ENCODE measurements at regions not wholly inside any gene's neighbourhood (a gene's known extent, or its start where the extent isn't known, plus 50 kb on each side); places are given as distances from the start of the nearest gene placed in this dataset.

DNA sequence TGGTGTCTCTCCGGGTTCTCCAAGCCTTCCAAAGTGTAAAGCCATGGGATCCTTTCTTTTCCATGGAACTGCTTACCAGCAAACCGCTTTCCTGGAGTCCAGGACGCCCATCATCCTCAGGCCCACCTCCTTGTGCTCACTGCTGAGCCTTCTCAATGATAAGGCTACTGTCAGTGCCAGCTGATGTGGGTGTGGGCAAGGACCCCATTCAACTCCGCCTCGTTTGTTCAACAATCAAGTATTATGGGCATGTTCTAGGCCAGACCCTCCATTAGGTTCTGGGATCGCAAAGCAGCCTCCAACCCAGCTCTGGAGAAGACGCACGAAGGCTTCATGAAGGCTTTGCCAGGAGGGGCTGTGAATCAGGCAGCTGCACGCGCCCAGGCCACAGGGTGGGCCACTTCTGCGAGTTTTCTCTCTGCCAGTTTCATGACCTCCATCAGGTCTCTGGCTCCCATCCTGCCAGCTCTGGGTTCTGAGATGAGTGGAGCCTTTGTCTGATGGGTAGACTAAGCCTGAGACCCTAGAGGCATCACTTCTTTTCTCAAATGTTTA is 177.1 kb downstream of the MRPL14 start:
- Histone ChIP-seq H3K27me3 (replicated peaks in 1 of 2; ENCODE audit: control insufficient read depth in 2 of 2, insufficient read depth in 2 of 2, low read length in 1 of 2) (no peaks in the 10 kb centered on the region), H3K79me2 (ENCODE audit: control insufficient read depth, insufficient read depth, low read length) (no peaks in the 10 kb centered on the region), H3K9ac (ENCODE audit: control insufficient read depth, insufficient read depth, low read length) (no peak overlapping the region), H3K4me2 (ENCODE audit: control insufficient read depth, insufficient read depth) (no peak overlapping the region), H2AFZ (ENCODE audit: control insufficient read depth, low read depth, low read length) (no peak overlapping the region), H3K36me3 (ENCODE audit: control insufficient read depth in 2 of 2, insufficient read depth in 2 of 2, low read length in 1 of 2) (no peaks in the 10 kb centered on the region), H3K9me3 (replicated peaks; ENCODE audit: control insufficient read depth, insufficient read depth, low read length) (peaks cover 7% of the 10 kb centered on the region; the same call in 2 of the 3 replicates), H4K20me1 (ENCODE audit: control insufficient read depth, insufficient read depth) (no peaks in the 10 kb centered on the region), H3K4me3 (no peak overlapping the region), H3K4me1 (ENCODE audit: control insufficient read depth, insufficient read depth, low read length) (no peaks in the 10 kb centered on the region), H3K27ac (ENCODE audit: control insufficient read depth, insufficient read depth) (no peak overlapping the region)
- no peak for FAIRE-seq
- no peak for ATAC-seq
- no peak for DNase-seq (ENCODE audit: low read depth, low spot score)
- ChIA-PET POLR2A (no interaction called here), SMC1A (ENCODE audit: uncharacterized antibody, unreplicated experiment) (interaction anchor here (1.1 to 1.9 kb wide), 3 partner anchors 9 to 175 kb away, joined by 3 to 5 read pairs (median 4); no protein-coding TSS in a partner anchor), CTCF (interaction anchor here (1.2 to 3.6 kb wide), 6 partner anchors 13 to 180 kb away, joined by 3 to 15 read pairs (median 6); partner anchors contain the start of gene VEGFA), RAD21 (ENCODE audit: unreplicated experiment) (interaction anchor here (1.2 to 1.7 kb wide), 2 partner anchors 37 to 129 kb away, joined by 4 to 5 read pairs; no protein-coding TSS in a partner anchor)
- intact Hi-C loops (cut with micrococcal nuclease; ENCODE audit: unreplicated experiment) = loop anchor here (5.0 kb wide), 1 partner anchor 178 kb away; the partner anchor contains the start of gene VEGFA
- BruUV-seq (replicated peaks) = no TSS peak
- in situ Hi-C loops (cut with MboI) = no loop called here
- 44% methylated on average over 11 of the region's 11 CpGs for WGBS (ENCODE audit: insufficient coverage, insufficient replicate concordance, low lambda C conversion rate, missing lambda C conversion rate)
- TF ChIP-seq LARP7 (IDR thresholded peaks at IDR 0.05) (no peak), MEF2B (IDR thresholded peaks at IDR 0.05; ENCODE audit: partially characterized antibody, poor library complexity, severe bottlenecking) (no peak), ZNF24 (IDR thresholded peaks at IDR 0.05) (no peak), RELA (IDR thresholded peaks at IDR 0.05; ENCODE audit: borderline replicate concordance, partially characterized antibody) (no peak), KAT2A (conservative IDR thresholded peaks at IDR 0.05; ENCODE audit: control insufficient read depth, low read depth, low read length) (no peak), EP300 (IDR thresholded peaks at IDR 0.05; ENCODE audit: borderline replicate concordance in 1 of 2, control insufficient read depth in 1 of 2, low read depth in 2 of 2, low read length in 2 of 2) (no peak)
- TF ChIP-seq, protein P1, sequence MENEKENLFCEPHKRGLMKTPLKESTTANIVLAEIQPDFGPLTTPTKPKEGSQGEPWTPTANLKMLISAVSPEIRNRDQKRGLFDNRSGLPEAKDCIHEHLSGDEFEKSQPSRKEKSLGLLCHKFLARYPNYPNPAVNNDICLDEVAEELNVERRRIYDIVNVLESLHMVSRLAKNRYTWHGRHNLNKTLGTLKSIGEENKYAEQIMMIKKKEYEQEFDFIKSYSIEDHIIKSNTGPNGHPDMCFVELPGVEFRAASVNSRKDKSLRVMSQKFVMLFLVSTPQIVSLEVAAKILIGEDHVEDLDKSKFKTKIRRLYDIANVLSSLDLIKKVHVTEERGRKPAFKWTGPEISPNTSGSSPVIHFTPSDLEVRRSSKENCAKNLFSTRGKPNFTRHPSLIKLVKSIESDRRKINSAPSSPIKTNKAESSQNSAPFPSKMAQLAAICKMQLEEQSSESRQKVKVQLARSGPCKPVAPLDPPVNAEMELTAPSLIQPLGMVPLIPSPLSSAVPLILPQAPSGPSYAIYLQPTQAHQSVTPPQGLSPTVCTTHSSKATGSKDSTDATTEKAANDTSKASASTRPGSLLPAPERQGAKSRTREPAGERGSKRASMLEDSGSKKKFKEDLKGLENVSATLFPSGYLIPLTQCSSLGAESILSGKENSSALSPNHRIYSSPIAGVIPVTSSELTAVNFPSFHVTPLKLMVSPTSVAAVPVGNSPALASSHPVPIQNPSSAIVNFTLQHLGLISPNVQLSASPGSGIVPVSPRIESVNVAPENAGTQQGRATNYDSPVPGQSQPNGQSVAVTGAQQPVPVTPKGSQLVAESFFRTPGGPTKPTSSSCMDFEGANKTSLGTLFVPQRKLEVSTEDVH (IDR thresholded peaks at IDR 0.05; ENCODE audit: low read depth, partially characterized antibody) = no peak
- TF ChIP-seq, protein P2, sequence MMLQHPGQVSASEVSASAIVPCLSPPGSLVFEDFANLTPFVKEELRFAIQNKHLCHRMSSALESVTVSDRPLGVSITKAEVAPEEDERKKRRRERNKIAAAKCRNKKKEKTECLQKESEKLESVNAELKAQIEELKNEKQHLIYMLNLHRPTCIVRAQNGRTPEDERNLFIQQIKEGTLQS (IDR thresholded peaks at IDR 0.05; ENCODE audit: borderline replicate concordance, extremely low read depth, low read depth, low read length) = no peak
